ENCODE measurements at regions not wholly inside any gene's neighbourhood (a gene's known extent, or its start where the extent isn't known, plus 50 kb on each side); places are given as distances from the start of the nearest gene placed in this dataset.

GRCh38 chr3:87125116-87125515 is 102.0 kb upstream of the CHMP2B start:
- Histone ChIP-seq H3K27me3 (no peaks in the 10 kb centered on the region), H3K4me3 (no peak overlapping the region), H3K9me3 (no peaks in the 10 kb centered on the region), H3K36me3 (no peaks in the 10 kb centered on the region), H3K27ac (no peak overlapping the region), H3K4me1 (ENCODE audit: insufficient read depth) (no peaks in the 10 kb centered on the region)
- no peak for DNase-seq
- WGBS, 3 donors: 75 to 86% (median 75%) methylated on average over 5 of the region's 5 CpGs
- no peak for TF ChIP-seq CTCF (IDR thresholded peaks at IDR 0.05)
- no peak for TF ChIP-seq POLR2A (IDR thresholded peaks at IDR 0.05)
- TF ChIP-seq EP300 (IDR thresholded peaks at IDR 0.05): no peak
- intact Hi-C loops (cut with DNase I): no loop called here

GRCh38 chr3:87122766-87123165 is 104.3 kb upstream of the CHMP2B start:
- TF ChIP-seq EP300 (IDR thresholded peaks at IDR 0.05): no peak
- no peak for TF ChIP-seq CTCF (IDR thresholded peaks at IDR 0.05)
- no peak for TF ChIP-seq POLR2A (IDR thresholded peaks at IDR 0.05)
- Histone ChIP-seq H3K9me3 (no peaks in the 10 kb centered on the region), H3K4me3 (no peak overlapping the region), H3K27ac (no peak overlapping the region), H3K4me1 (ENCODE audit: insufficient read depth) (no peaks in the 10 kb centered on the region), H3K27me3 (no peaks in the 10 kb centered on the region), H3K36me3 (no peaks in the 10 kb centered on the region)
- DNase-seq: no peak
- intact Hi-C loops (cut with DNase I): no loop called here

- no peak for DNase-seq
- H3K4me1 ChIP-seq (ENCODE audit: insufficient read depth): no peaks in the 10 kb centered on the region
- H3K9me3 ChIP-seq: no peaks in the 10 kb centered on the region
- H3K36me3 ChIP-seq: no peaks in the 10 kb centered on the region
- no peak overlapping the region for H3K27ac ChIP-seq
- no peak overlapping the region for H3K4me3 ChIP-seq
- intact Hi-C loops (cut with DNase I): no loop called here
- WGBS, 3 donors: 66 to 88% (median 78%) methylated on average over 2 of the region's 2 CpGs
- H3K27me3 ChIP-seq: no peaks in the 10 kb centered on the region
- TF ChIP-seq POLR2A (IDR thresholded peaks at IDR 0.05): no peak
- no peak for TF ChIP-seq EP300 (IDR thresholded peaks at IDR 0.05)
- TF ChIP-seq CTCF (IDR thresholded peaks at IDR 0.05): no peak
Measured at GRCh38 chr3:87121856-87122255, 105.3 kb upstream of the CHMP2B start.

GRCh38 chr3:87120881-87121280 is 106.2 kb upstream of the CHMP2B start:
- Histone ChIP-seq H3K9me3 (no peaks in the 10 kb centered on the region), H3K27me3 (no peaks in the 10 kb centered on the region), H3K4me1 (ENCODE audit: insufficient read depth) (no peaks in the 10 kb centered on the region), H3K27ac (no peak overlapping the region), H3K4me3 (no peak overlapping the region), H3K36me3 (no peaks in the 10 kb centered on the region)
- no peak for TF ChIP-seq EP300 (IDR thresholded peaks at IDR 0.05)
- TF ChIP-seq CTCF (IDR thresholded peaks at IDR 0.05): no peak
- TF ChIP-seq POLR2A (IDR thresholded peaks at IDR 0.05): no peak
- WGBS, 3 donors: 22 to 41% (median 26%) methylated on average over 2 of the region's 2 CpGs
- no peak for DNase-seq
- intact Hi-C loops (cut with DNase I): no loop called here

GRCh38 chr3:87120236-87120635 is 106.9 kb upstream of the CHMP2B start:
- H3K27ac ChIP-seq: no peak overlapping the region
- TF ChIP-seq POLR2A (IDR thresholded peaks at IDR 0.05): no peak
- TF ChIP-seq EP300 (IDR thresholded peaks at IDR 0.05): no peak
- no peak for TF ChIP-seq CTCF (IDR thresholded peaks at IDR 0.05)
- no peaks in the 10 kb centered on the region for H3K27me3 ChIP-seq
- no peak for DNase-seq
- intact Hi-C loops (cut with DNase I): no loop called here
- H3K36me3 ChIP-seq: no peaks in the 10 kb centered on the region
- no peaks in the 10 kb centered on the region for H3K4me1 ChIP-seq (ENCODE audit: insufficient read depth)
- H3K9me3 ChIP-seq: no peaks in the 10 kb centered on the region
- 55 to 65% (median 63%) methylated on average over 1 of the region's 1 CpG for WGBS, 3 donors
- H3K4me3 ChIP-seq: no peak overlapping the region
